ENCODE measurements at regions not wholly inside any gene's neighbourhood (a gene's known extent, or its start where the extent isn't known, plus 50 kb on each side); places are given as distances from the start of the nearest gene placed in this dataset.

GRCh38 chr4:129578336-129578735 lies 482.4 kb downstream of the C4orf33 start:
- TF ChIP-seq POLR2A (IDR thresholded peaks at IDR 0.05; ENCODE audit: low read depth, low read length), result no peak
- no peak for TF ChIP-seq SP1 (IDR thresholded peaks at IDR 0.05; ENCODE audit: low read depth, low read length)
- no peak for TF ChIP-seq SUZ12 (IDR thresholded peaks at IDR 0.05; ENCODE audit: unreplicated experiment)
- TF ChIP-seq GABPA (IDR thresholded peaks at IDR 0.05; ENCODE audit: low read depth), result no peak
- no peak for TF ChIP-seq ESRRA (IDR thresholded peaks at IDR 0.05; ENCODE audit: low read length)

All from GM12878 (cell line).